ENCODE measurements at regions not wholly inside any gene's neighbourhood (a gene's known extent, or its start where the extent isn't known, plus 50 kb on each side); places are given as distances from the start of the nearest gene placed in this dataset.

DNA sequence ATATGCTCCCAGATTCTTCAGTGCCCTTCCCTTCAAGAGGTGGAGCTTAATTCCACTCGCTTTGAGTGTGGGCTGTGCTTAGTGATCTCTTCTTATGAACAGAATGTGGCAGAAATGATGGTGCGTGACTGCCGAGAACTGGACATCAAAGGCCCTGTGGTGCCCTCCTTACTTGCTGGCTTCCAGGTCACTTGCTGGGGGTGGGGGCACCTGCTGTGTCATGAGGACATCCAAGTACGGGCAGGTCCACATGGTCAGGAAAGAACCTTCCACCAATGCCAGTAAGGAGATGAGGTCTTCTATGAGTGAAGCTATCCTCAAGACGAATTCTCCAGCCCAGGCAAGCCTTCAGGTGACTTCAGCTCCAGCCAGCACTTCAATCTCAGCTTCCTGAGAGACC lies 95.8 kb downstream of the FAM53A start:
- TF ChIP-seq RCOR1 (IDR thresholded peaks at IDR 0.05; ENCODE audit: low read depth, low read length) (no peak), POLR2A (IDR thresholded peaks at IDR 0.05; ENCODE audit: low read length) (no peak), RAD21 (conservative IDR thresholded peaks at IDR 0.05 in 1 of 2, IDR thresholded peaks at IDR 0.05 in 1 of 2) (no peak), MYC (IDR thresholded peaks at IDR 0.05; ENCODE audit: borderline replicate concordance, low read length) (no peak), KDM5A (IDR thresholded peaks at IDR 0.05) (no peak), EP300 (IDR thresholded peaks at IDR 0.05) (no peak), USF2 (IDR thresholded peaks at IDR 0.05) (no peak), CEBPB (IDR thresholded peaks at IDR 0.05) (no peak), MAFK (IDR thresholded peaks at IDR 0.05; ENCODE audit: partially characterized antibody) (no peak), SREBF2 (IDR thresholded peaks at IDR 0.05) (no peak)
- TF ChIP-seq, protein P1, sequence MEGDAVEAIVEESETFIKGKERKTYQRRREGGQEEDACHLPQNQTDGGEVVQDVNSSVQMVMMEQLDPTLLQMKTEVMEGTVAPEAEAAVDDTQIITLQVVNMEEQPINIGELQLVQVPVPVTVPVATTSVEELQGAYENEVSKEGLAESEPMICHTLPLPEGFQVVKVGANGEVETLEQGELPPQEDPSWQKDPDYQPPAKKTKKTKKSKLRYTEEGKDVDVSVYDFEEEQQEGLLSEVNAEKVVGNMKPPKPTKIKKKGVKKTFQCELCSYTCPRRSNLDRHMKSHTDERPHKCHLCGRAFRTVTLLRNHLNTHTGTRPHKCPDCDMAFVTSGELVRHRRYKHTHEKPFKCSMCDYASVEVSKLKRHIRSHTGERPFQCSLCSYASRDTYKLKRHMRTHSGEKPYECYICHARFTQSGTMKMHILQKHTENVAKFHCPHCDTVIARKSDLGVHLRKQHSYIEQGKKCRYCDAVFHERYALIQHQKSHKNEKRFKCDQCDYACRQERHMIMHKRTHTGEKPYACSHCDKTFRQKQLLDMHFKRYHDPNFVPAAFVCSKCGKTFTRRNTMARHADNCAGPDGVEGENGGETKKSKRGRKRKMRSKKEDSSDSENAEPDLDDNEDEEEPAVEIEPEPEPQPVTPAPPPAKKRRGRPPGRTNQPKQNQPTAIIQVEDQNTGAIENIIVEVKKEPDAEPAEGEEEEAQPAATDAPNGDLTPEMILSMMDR (IDR thresholded peaks at IDR 0.05): no peak

Measured in A549 (cell line).